ENCODE measurements at regions not wholly inside any gene's neighbourhood (a gene's known extent, or its start where the extent isn't known, plus 50 kb on each side); places are given as distances from the start of the nearest gene placed in this dataset.
A peak's percentile ranks its signal among the peaks of the same experiment; 100 is the strongest.

DNA sequence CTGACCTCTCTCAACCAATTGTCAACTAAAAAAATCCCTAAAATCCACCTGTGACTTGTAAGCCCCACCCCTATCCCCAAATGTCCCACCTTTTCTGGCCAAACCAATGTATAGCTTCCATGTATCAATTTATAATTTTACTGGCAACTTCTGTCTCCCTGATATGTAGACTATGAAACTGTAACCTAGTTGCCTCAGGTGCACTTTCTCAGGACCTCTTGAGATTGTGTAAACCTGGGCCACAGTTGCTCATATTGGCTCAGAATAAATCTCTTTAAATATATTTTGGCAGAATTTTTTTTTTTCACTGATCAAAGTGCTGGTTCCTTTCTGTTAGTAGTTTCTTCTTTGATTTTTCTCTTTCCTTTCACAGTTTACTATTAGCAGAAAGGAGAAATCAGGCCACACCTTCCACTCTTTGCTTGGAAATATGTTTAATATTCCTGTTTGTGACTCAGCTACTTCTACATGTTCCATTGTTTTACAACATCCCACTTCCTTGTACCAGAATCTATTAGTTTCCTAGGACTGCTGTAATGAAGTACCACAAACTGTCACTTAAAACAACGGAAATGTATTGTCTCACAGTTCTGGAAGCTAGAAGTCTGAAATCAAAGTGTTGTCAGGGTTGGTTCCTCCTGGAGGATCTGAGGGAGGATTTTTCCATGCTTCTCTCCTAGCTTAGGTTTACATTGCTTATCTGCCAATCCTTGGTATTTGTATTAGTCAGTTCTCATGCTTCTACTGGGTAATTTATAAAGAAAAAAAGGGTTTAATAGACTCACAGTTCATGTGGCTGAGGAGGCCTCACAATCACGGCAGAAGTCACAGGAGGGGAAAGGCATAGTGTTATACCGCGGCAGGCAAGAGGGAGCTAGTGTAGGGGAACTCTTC is 801.2 kb upstream of the ARPP21 start:
- H3K4me1 Mint-ChIP-seq (ENCODE audit: low read depth, unreplicated experiment), result peaks cover 10% of the 10 kb centered on the region
- H3K27me3 Mint-ChIP-seq (ENCODE audit: insufficient read depth, unreplicated experiment), result peaks cover 4% of the 10 kb centered on the region
- Histone ChIP-seq H3K4me3 (ENCODE audit: low read depth, low read length) (no peak overlapping the region), H3K27me3 (replicated peaks; ENCODE audit: control insufficient read depth, insufficient read depth, low read length) (no peaks in the 10 kb centered on the region), H3K4me1 (no peaks in the 10 kb centered on the region), H3K9me3 (no peaks in the 10 kb centered on the region), H3K36me3 (ENCODE audit: control insufficient read depth, insufficient read depth, low read length) (no peaks in the 10 kb centered on the region)
- H3K4me3 Mint-ChIP-seq (ENCODE audit: unreplicated experiment), result no peak overlapping the region
- H3K36me3 Mint-ChIP-seq (ENCODE audit: insufficient read depth, unreplicated experiment), result no peaks in the 10 kb centered on the region
- no peak for DNase-seq
- H3K27ac Mint-ChIP-seq (ENCODE audit: unreplicated experiment), result peak overlapping the region; percentile 9
- intact Hi-C loops (cut with micrococcal nuclease; ENCODE audit: unreplicated experiment), result no loop called here
- TF ChIP-seq, protein P1, sequence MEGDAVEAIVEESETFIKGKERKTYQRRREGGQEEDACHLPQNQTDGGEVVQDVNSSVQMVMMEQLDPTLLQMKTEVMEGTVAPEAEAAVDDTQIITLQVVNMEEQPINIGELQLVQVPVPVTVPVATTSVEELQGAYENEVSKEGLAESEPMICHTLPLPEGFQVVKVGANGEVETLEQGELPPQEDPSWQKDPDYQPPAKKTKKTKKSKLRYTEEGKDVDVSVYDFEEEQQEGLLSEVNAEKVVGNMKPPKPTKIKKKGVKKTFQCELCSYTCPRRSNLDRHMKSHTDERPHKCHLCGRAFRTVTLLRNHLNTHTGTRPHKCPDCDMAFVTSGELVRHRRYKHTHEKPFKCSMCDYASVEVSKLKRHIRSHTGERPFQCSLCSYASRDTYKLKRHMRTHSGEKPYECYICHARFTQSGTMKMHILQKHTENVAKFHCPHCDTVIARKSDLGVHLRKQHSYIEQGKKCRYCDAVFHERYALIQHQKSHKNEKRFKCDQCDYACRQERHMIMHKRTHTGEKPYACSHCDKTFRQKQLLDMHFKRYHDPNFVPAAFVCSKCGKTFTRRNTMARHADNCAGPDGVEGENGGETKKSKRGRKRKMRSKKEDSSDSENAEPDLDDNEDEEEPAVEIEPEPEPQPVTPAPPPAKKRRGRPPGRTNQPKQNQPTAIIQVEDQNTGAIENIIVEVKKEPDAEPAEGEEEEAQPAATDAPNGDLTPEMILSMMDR (IDR thresholded peaks at IDR 0.05; ENCODE audit: insufficient read depth in 1 of 2, low read depth in 1 of 2, low read length in 1 of 2, severe bottlenecking in 1 of 2, unreplicated experiment in 1 of 2), result no peak
- no TSS peak for BruUV-seq (replicated peaks)
- ChIA-PET CTCF (no interaction called here), POLR2A (no interaction called here)
- no peaks in the 10 kb centered on the region for H3K9me3 Mint-ChIP-seq (ENCODE audit: unreplicated experiment)

DNA sequence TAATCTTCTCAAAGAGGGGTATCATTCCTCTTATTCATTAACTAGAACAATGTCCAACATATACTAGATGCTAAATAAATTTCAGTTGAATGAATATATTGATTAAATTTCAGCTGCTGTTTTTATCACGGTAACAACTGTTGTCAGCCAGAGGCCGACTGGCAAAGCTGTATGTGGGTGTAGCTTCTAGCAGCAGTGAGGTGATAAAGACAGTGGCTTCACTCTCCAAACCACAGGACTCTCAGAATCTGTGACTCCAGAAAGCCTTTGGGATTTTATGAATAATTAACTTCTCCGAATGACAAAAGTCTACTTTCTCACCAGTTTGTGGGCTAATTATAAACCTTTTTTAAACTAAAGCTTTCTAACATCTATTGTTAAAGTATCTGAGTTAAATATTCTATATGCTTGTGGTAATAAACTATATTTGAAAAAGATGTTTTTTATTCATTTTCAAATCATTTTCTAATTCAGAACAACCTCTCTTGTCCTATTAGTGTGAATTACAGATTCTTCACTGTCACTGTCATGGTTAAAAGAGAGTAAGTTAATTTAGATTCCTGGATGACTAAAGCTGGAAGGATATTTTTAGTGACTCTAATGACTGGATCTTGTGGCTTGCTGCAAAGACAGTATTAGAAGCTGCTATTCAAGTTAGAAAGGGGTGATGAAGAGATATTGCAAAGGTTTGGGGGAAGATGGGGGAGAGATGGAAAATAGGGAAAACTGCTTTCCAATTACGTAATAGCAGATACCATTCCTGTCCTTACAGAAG is 796.4 kb upstream of the ARPP21 start:
- intact Hi-C loops (cut with micrococcal nuclease; ENCODE audit: unreplicated experiment), result no loop called here
- TF ChIP-seq, protein P1 (IDR thresholded peaks at IDR 0.05; ENCODE audit: insufficient read depth in 1 of 2, low read depth in 1 of 2, low read length in 1 of 2, severe bottlenecking in 1 of 2, unreplicated experiment in 1 of 2), result no peak
- no peaks in the 10 kb centered on the region for H3K9me3 ChIP-seq
- ChIA-PET CTCF (no interaction called here), POLR2A (no interaction called here)
- H3K36me3 ChIP-seq (ENCODE audit: control insufficient read depth, insufficient read depth, low read length), result no peaks in the 10 kb centered on the region
- H3K4me3 ChIP-seq (ENCODE audit: low read depth, low read length), result no peak overlapping the region
- BruUV-seq (replicated peaks), result no TSS peak
- H3K4me1 ChIP-seq, result no peaks in the 10 kb centered on the region
- H3K27me3 ChIP-seq (replicated peaks; ENCODE audit: control insufficient read depth, insufficient read depth, low read length), result no peaks in the 10 kb centered on the region
- Mint-ChIP-seq H3K4me1 (ENCODE audit: low read depth, unreplicated experiment) (peaks cover 9% of the 10 kb centered on the region), H3K4me3 (ENCODE audit: unreplicated experiment) (no peak overlapping the region), H3K27ac (ENCODE audit: unreplicated experiment) (no peak overlapping the region), H3K27me3 (ENCODE audit: insufficient read depth, unreplicated experiment) (peaks cover 9% of the 10 kb centered on the region), H3K9me3 (ENCODE audit: unreplicated experiment) (no peaks in the 10 kb centered on the region), H3K36me3 (ENCODE audit: insufficient read depth, unreplicated experiment) (no peaks in the 10 kb centered on the region)
- DNase-seq, result no peak

DNA sequence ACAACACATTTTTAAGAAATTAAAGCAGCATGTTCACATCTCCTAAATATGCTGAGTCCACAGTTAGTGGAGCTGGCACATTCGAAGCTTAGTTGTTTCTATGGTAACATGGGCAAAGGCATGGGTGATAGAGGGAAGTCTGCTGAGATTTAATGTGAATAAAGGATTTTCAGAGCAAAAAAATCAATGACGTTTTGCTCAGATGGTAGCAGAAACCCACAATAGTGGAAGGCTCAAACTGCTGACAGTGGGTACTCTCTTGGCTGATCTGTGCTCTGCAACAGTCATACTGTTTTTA is 795.1 kb upstream of the ARPP21 start:
- Histone ChIP-seq H3K9me3 (no peaks in the 10 kb centered on the region), H3K36me3 (ENCODE audit: control insufficient read depth, insufficient read depth, low read length) (no peaks in the 10 kb centered on the region), H3K27me3 (replicated peaks; ENCODE audit: control insufficient read depth, insufficient read depth, low read length) (no peaks in the 10 kb centered on the region), H3K4me3 (ENCODE audit: low read depth, low read length) (no peak overlapping the region), H3K4me1 (no peaks in the 10 kb centered on the region)
- Mint-ChIP-seq H3K27ac (ENCODE audit: unreplicated experiment) (no peak overlapping the region), H3K4me3 (ENCODE audit: unreplicated experiment) (no peak overlapping the region), H3K9me3 (ENCODE audit: unreplicated experiment) (no peaks in the 10 kb centered on the region), H3K27me3 (ENCODE audit: insufficient read depth, unreplicated experiment) (peaks cover 9% of the 10 kb centered on the region), H3K4me1 (ENCODE audit: low read depth, unreplicated experiment) (no peaks in the 10 kb centered on the region), H3K36me3 (ENCODE audit: insufficient read depth, unreplicated experiment) (no peaks in the 10 kb centered on the region)
- intact Hi-C loops (cut with micrococcal nuclease; ENCODE audit: unreplicated experiment), result no loop called here
- TF ChIP-seq, protein P1 (IDR thresholded peaks at IDR 0.05; ENCODE audit: insufficient read depth in 1 of 2, low read depth in 1 of 2, low read length in 1 of 2, severe bottlenecking in 1 of 2, unreplicated experiment in 1 of 2), result no peak
- no TSS peak for BruUV-seq (replicated peaks)
- CTCF ChIA-PET, result no interaction called here
- POLR2A ChIA-PET, result no interaction called here
- no peak for DNase-seq

All from Caco-2 (cell line).